ENCODE measurements at regions not wholly inside any gene's neighbourhood (a gene's known extent, or its start where the extent isn't known, plus 50 kb on each side); places are given as distances from the start of the nearest gene placed in this dataset.

- peak overlapping the region; percentile 73; the same call in 1 of the 2 replicates for H3K4me3 ChIP-seq
- H3K9me3 ChIP-seq (ENCODE audit: low read depth, low read length): no peaks in the 10 kb centered on the region; the same call in 1 of the 2 replicates
- DNase-seq (ENCODE audit: low read depth, low spot score): no peak
- TF ChIP-seq FOXP2 (optimal IDR thresholded peaks at IDR 0.05; ENCODE audit: control extremely low read depth, extremely low read length, insufficient read depth) (no peak), POLR2AphosphoS5 (IDR thresholded peaks at IDR 0.05; ENCODE audit: borderline replicate concordance, low read depth, low read length) (no peak), EZH2 (IDR thresholded peaks at IDR 0.05) (no peak)
- peak overlapping the region; percentile 37; the same call in 1 of the 2 replicates for H3K27ac ChIP-seq
- no peak overlapping the region for H3K9ac ChIP-seq (ENCODE audit: insufficient read length)
- no peaks in the 10 kb centered on the region for H3K36me3 ChIP-seq (ENCODE audit: insufficient read depth, low read length)
Observed at GRCh38 chr20:4593149-4593525, 93.1 kb upstream of the PRNP start.

- TF ChIP-seq POLR2AphosphoS5 (IDR thresholded peaks at IDR 0.05; ENCODE audit: borderline replicate concordance, low read depth, low read length): no peak
- no peak for TF ChIP-seq FOXP2 (optimal IDR thresholded peaks at IDR 0.05; ENCODE audit: control extremely low read depth, extremely low read length, insufficient read depth)
- peak overlapping the region; percentile 61 for H3K9ac ChIP-seq (ENCODE audit: insufficient read length)
- no peaks in the 10 kb centered on the region for H3K36me3 ChIP-seq (ENCODE audit: insufficient read depth, low read length)
- no peak for DNase-seq (ENCODE audit: low read depth, low spot score)
- H3K4me3 ChIP-seq: peak overlapping the region; percentile 73
- peak overlapping the region; percentile 51 for H3K27ac ChIP-seq
- H3K9me3 ChIP-seq (ENCODE audit: low read depth, low read length): no peaks in the 10 kb centered on the region; the same call in 1 of the 2 replicates
Observed at GRCh38 chr20:4592316-4593148, 93.7 kb upstream of the PRNP start.

DNA sequence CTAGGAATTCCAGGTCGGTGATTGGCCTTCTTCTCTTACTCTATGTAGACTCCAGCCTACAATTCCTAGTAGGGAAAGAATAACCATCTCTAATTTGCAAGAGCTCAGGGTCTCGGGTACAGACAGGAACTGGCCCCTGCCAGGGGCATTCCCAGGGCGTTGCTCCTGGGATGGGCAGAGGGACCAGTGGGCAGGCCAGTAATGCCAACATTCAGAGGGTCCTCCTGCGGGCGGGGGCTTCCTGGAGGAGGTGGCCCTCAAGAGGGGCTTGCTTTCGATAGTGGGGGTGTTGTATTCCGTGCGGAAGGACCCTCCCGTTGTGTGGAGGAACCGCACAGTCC, 94.3 kb upstream of the PRNP start:
- Histone ChIP-seq H3K36me3 (ENCODE audit: insufficient read depth, low read length) (no peaks in the 10 kb centered on the region), H3K27ac (peak overlapping the region; percentile 51), H3K9ac (ENCODE audit: insufficient read length) (no peak overlapping the region), H3K9me3 (ENCODE audit: low read depth, low read length) (no peaks in the 10 kb centered on the region; the same call in 1 of the 2 replicates), H3K4me3 (peak overlapping the region; percentile 73)
- DNase-seq (ENCODE audit: low read depth, low spot score): no peak
- TF ChIP-seq POLR2AphosphoS5 (IDR thresholded peaks at IDR 0.05; ENCODE audit: borderline replicate concordance, low read depth, low read length) (no peak), FOXP2 (optimal IDR thresholded peaks at IDR 0.05; ENCODE audit: control extremely low read depth, extremely low read length, insufficient read depth) (no peak), EZH2 (IDR thresholded peaks at IDR 0.05) (no peak)

DNA sequence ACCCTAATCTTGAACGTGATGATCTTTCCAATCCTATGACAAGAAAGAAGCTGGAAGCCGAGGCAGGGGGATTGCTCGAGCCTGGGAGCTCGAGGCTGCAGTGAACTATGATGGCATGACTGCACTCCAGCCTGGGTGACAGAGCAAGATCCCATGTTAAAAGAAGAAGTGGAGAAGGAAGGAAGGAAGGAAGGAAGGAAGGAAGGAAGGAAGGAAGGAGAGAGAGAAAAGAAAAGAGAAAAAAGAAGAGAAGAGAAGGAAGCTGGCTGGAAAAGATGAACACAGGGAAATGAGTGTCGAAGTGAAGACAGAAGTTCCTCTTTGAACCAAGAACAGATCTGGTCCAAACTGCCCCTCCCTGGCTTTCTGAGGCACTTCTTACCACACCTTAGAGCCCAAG, 100.5 kb upstream of the PRNP start:
- Histone ChIP-seq H3K9ac (ENCODE audit: insufficient read length) (peak overlapping the region; percentile 22), H3K36me3 (ENCODE audit: insufficient read depth, low read length) (no peaks in the 10 kb centered on the region), H3K9me3 (ENCODE audit: low read depth, low read length) (no peaks in the 10 kb centered on the region; the same call in 1 of the 2 replicates), H3K27ac (peak overlapping the region; percentile 40; the same call in 1 of the 2 replicates), H3K4me3 (no peak overlapping the region)
- no peak for DNase-seq (ENCODE audit: low read depth, low spot score)
- TF ChIP-seq FOXP2 (optimal IDR thresholded peaks at IDR 0.05; ENCODE audit: control extremely low read depth, extremely low read length, insufficient read depth) (no peak), POLR2AphosphoS5 (IDR thresholded peaks at IDR 0.05; ENCODE audit: borderline replicate concordance, low read depth, low read length) (no peak), EZH2 (IDR thresholded peaks at IDR 0.05) (no peak)

GRCh38 chr20:4585104-4585753, 101.0 kb upstream of the PRNP start:
- H3K27ac ChIP-seq: no peak overlapping the region
- TF ChIP-seq FOXP2 (optimal IDR thresholded peaks at IDR 0.05; ENCODE audit: control extremely low read depth, extremely low read length, insufficient read depth) (no peak), EZH2 (IDR thresholded peaks at IDR 0.05) (no peak), POLR2AphosphoS5 (IDR thresholded peaks at IDR 0.05; ENCODE audit: borderline replicate concordance, low read depth, low read length) (no peak)

GRCh38 chr20:4584510-4584909, 101.7 kb upstream of the PRNP start:
- H3K9me3 ChIP-seq (ENCODE audit: low read depth, low read length): no peaks in the 10 kb centered on the region
- no peak for TF ChIP-seq FOXP2 (optimal IDR thresholded peaks at IDR 0.05; ENCODE audit: control extremely low read depth, extremely low read length, insufficient read depth)
- TF ChIP-seq EZH2 (IDR thresholded peaks at IDR 0.05): no peak
- no peak for TF ChIP-seq POLR2AphosphoS5 (IDR thresholded peaks at IDR 0.05; ENCODE audit: borderline replicate concordance, low read depth, low read length)
- no peak for DNase-seq (ENCODE audit: low read depth, low spot score)
- no peak overlapping the region for H3K27ac ChIP-seq
- H3K36me3 ChIP-seq (ENCODE audit: insufficient read depth, low read length): no peaks in the 10 kb centered on the region
- no peak overlapping the region for H3K4me3 ChIP-seq
- no peak overlapping the region for H3K9ac ChIP-seq (ENCODE audit: insufficient read length)

More at GRCh38 chr20:4585104-4585753, 101.0 kb upstream of the PRNP start:
- no peak for DNase-seq (ENCODE audit: low read depth, low spot score)
- H3K36me3 ChIP-seq (ENCODE audit: insufficient read depth, low read length): no peaks in the 10 kb centered on the region
- no peaks in the 10 kb centered on the region; the same call in 1 of the 2 replicates for H3K9me3 ChIP-seq (ENCODE audit: low read depth, low read length)
- no peak overlapping the region for H3K4me3 ChIP-seq
- H3K9ac ChIP-seq (ENCODE audit: insufficient read length): no peak overlapping the region

DNA sequence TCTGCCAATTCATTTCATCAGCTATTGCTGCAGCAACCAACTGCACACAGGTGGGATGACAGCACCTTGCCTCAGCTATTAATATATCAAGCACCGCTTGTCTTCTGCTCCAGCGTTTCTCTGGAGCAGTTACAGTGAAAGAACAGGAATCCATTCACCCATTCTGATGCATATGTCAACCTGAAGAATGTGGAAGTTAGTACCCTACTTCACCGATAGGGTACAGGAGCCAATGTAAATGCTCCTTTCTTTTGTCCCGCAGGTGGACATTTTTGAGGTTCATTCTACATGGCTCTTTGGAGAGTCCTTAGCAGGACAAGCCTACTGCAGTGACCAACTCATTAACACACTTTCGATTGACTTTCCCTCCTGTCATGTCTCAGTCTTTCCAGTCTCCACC, 104.4 kb upstream of the PRNP start:
- Histone ChIP-seq H3K9ac (ENCODE audit: insufficient read length) (no peak overlapping the region), H3K27ac (no peak overlapping the region), H3K9me3 (ENCODE audit: low read depth, low read length) (peaks cover 2% of the 10 kb centered on the region; the same call in 1 of the 2 replicates), H3K4me3 (no peak overlapping the region), H3K36me3 (ENCODE audit: insufficient read depth, low read length) (no peaks in the 10 kb centered on the region)
- TF ChIP-seq EZH2 (IDR thresholded peaks at IDR 0.05) (no peak), POLR2AphosphoS5 (IDR thresholded peaks at IDR 0.05; ENCODE audit: borderline replicate concordance, low read depth, low read length) (no peak), FOXP2 (optimal IDR thresholded peaks at IDR 0.05; ENCODE audit: control extremely low read depth, extremely low read length, insufficient read depth) (no peak)
- DNase-seq (ENCODE audit: low read depth, low spot score): no peak

DNA sequence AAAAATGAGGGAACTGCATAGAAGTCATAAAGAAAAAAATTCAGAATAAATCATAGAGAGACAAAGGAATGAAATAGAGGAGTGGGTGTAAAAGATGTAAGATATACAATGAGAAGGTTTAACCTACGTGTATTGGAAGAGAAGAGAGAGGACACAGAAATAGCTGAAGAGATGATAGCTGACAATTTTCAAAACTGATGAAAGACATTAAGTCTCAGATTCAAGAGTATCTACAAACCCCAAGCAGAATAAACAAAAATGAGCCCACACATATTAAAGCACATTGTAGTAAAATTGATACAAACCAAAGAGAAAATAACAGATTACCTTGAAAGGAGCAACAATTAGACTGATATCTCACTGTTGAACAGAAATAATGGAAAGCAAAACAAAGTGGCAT, 107.9 kb upstream of the PRNP start:
- Histone ChIP-seq H3K9ac (ENCODE audit: insufficient read length) (peak overlapping the region; percentile 19), H3K36me3 (ENCODE audit: insufficient read depth, low read length) (no peaks in the 10 kb centered on the region), H3K4me3 (no peak overlapping the region), H3K9me3 (ENCODE audit: low read depth, low read length) (peaks cover 2% of the 10 kb centered on the region; the same call in 1 of the 2 replicates), H3K27ac (no peak overlapping the region)
- TF ChIP-seq FOXP2 (optimal IDR thresholded peaks at IDR 0.05; ENCODE audit: control extremely low read depth, extremely low read length, insufficient read depth) (no peak), EZH2 (IDR thresholded peaks at IDR 0.05) (no peak), POLR2AphosphoS5 (IDR thresholded peaks at IDR 0.05; ENCODE audit: borderline replicate concordance, low read depth, low read length) (no peak)
- no peak for DNase-seq (ENCODE audit: low read depth, low spot score)
